PC-9 (cell line): ENCODE measurements at regions not wholly inside any gene's neighbourhood (a gene's known extent, or its start where the extent isn't known, plus 50 kb on each side); places are given as distances from the start of the nearest gene placed in this dataset.

Experiments used
- BruUV-seq: library from RNA; stranded (reverse); fragments of 400-500 nt; replicated peaks from 2 replicates; lab custom pipeline; 2021; lab: Mats Ljungman, UMichigan
- CTCF ChIA-PET: fragments of 300-600 bp; sonication (Branson Sonifier 250); formaldehyde crosslinking; loops from one replicate; lab custom pipeline; 2022; ENCODE audit warnings: antibody characterized with exemption; lab: Charles Lee
- POLR2A ChIA-PET: fragments of 300-600 bp; sonication (Branson Sonifier 250); formaldehyde crosslinking; loops from one replicate; lab custom pipeline; 2022; ENCODE audit warnings: antibody characterized with exemption; ENCODE audit not compliant: unreplicated experiment; lab: Charles Lee
- DNase-seq, 2 experiments: peaks; one replicate each; pipeline versions ENCODE4 v3.0.0 to v3.0.0-alpha.2; 2015 to 2022; ENCODE audit warnings: mixed read lengths in 1 of 2
- H2AFZ ChIP-seq: fragments of 200-600 bp; sonication (generic); 2 replicates; pipeline ENCODE4 v1.8.1; 2017; ENCODE audit warnings: antibody characterized with exemption
- H3F3A ChIP-seq: fragments of 200-600 bp; sonication (generic); 2 replicates; pipeline ENCODE4 v1.8.1; 2017; ENCODE audit warnings: antibody characterized with exemption, mild to moderate bottlenecking, low read depth; ENCODE audit not compliant: insufficient read depth
- H3K27ac ChIP-seq: fragments of 200-600 bp; sonication (generic); 2 replicates; pipeline ENCODE4 v1.6.1; 2016; ENCODE audit warnings: mixed run types
- H3K27me3 ChIP-seq: fragments of 200-600 bp; sonication (generic); 2 replicates; pipeline ENCODE4 v1.6.1; 2016; ENCODE audit warnings: low read depth, mixed run types; ENCODE audit not compliant: insufficient read depth
- H3K36me3 ChIP-seq: fragments of 200-600 bp; sonication (generic); 2 replicates; pipeline ENCODE4 v1.6.1; 2016; ENCODE audit warnings: low read depth, mixed run types
- H3K4me1 ChIP-seq: fragments of 200-600 bp; sonication (generic); replicated peaks from 2 replicates; pipeline ENCODE4 v1.6.1; 2016; ENCODE audit warnings: mixed run types; ENCODE audit not compliant: insufficient read depth
- H3K4me2 ChIP-seq: fragments of 200-600 bp; sonication (generic); 2 replicates; pipeline ENCODE4 v1.6.1; 2017; ENCODE audit warnings: mixed run types
- H3K4me3 ChIP-seq: fragments of 200-600 bp; sonication (generic); 2 replicates; pipeline ENCODE4 v1.6.1; 2016; ENCODE audit warnings: mixed run types
- H3K79me2 ChIP-seq: fragments of 200-600 bp; sonication (generic); 2 replicates; pipeline ENCODE4 v1.6.1; 2017; ENCODE audit warnings: low read depth, mixed run types
- H3K9me2 ChIP-seq: fragments of 200-600 bp; sonication (generic); 2 replicates; pipeline ENCODE4 v1.8.1; 2017; ENCODE audit warnings: mild to moderate bottlenecking; ENCODE audit not compliant: insufficient read depth
- H3K9me3 ChIP-seq: fragments of 200-600 bp; sonication (generic); 2 replicates; pipeline ENCODE4 v1.8.1; 2016; ENCODE audit warnings: low read depth; ENCODE audit not compliant: insufficient read depth
- H4K20me1 ChIP-seq: fragments of 200-600 bp; sonication (generic); 2 replicates; pipeline ENCODE4 v1.8.1; 2017; ENCODE audit not compliant: insufficient read depth
- CTCF ChIP-seq: fragments of 200-600 bp; sonication (generic); conservative IDR thresholded peaks from 2 replicates; pipeline ENCODE4 v1.6.1; 2017; ENCODE audit warnings: mixed run types, antibody characterized with exemption, mild to moderate bottlenecking, moderate library complexity
- EZH2 ChIP-seq: fragments of 200-600 bp; sonication (generic); IDR thresholded peaks from 2 replicates; pipeline ENCODE4 v1.8.0; 2017; ENCODE audit warnings: antibody characterized with exemption, low read depth
- intact Hi-C: fragments of 100-400 bp; cut with micrococcal nuclease; formaldehyde crosslinking; loops from one replicate; pipeline ENCODE4 v1.10.0; 2022; ENCODE audit not compliant: unreplicated experiment

- Histone ChIP-seq H3K4me1 (no peaks in the 10 kb centered on the region), H3K9me3 (peaks cover 4% of the 10 kb centered on the region; the same call in 1 of the 2 replicates), H3K4me3 (no peak overlapping the region), H3K27ac (no peak overlapping the region), H3K4me2 (no peak overlapping the region), H3K36me3 (no peaks in the 10 kb centered on the region), H3K79me2 (no peaks in the 10 kb centered on the region), H3K27me3 (no peaks in the 10 kb centered on the region), H3K9me2 (no peaks in the 10 kb centered on the region), H2AFZ (no peak overlapping the region), H3F3A (no peaks in the 10 kb centered on the region), H4K20me1 (no peaks in the 10 kb centered on the region)
- CTCF ChIA-PET, result no interaction called here
- intact Hi-C loops, result no loop called here
- BruUV-seq, result no TSS peak
- no peak for TF ChIP-seq EZH2
- TF ChIP-seq CTCF, result no peak
- POLR2A ChIA-PET, result no interaction called here
- no peak for DNase-seq
These were observed 133.9 kb upstream of the FOXN2 start for GRCh38 chr2:48180557-48180956.

- Histone ChIP-seq H3F3A (no peaks in the 10 kb centered on the region), H3K27ac (no peak overlapping the region), H3K9me2 (no peaks in the 10 kb centered on the region), H3K36me3 (no peaks in the 10 kb centered on the region), H3K4me2 (no peak overlapping the region), H4K20me1 (no peaks in the 10 kb centered on the region), H3K9me3 (no peaks in the 10 kb centered on the region), H2AFZ (no peak overlapping the region), H3K4me3 (no peak overlapping the region), H3K4me1 (no peaks in the 10 kb centered on the region), H3K27me3 (no peaks in the 10 kb centered on the region), H3K79me2 (no peaks in the 10 kb centered on the region)
- ChIA-PET POLR2A (no interaction called here), CTCF (no interaction called here)
- TF ChIP-seq CTCF (no peak), EZH2 (no peak)
- no peak for DNase-seq
- BruUV-seq, result no TSS peak
- intact Hi-C loops, result no loop called here
These were observed 131.2 kb upstream of the FOXN2 start for GRCh38 chr2:48183276-48183675.

- no peaks in the 10 kb centered on the region for H3K36me3 ChIP-seq
- ChIA-PET CTCF (no interaction called here), POLR2A (no interaction called here)
- no peaks in the 10 kb centered on the region for H3K9me3 ChIP-seq
- H3K4me1 ChIP-seq, result no peaks in the 10 kb centered on the region
- no TSS peak for BruUV-seq
- DNase-seq, result no peak
- no peaks in the 10 kb centered on the region for H4K20me1 ChIP-seq
- no peaks in the 10 kb centered on the region for H3F3A ChIP-seq
- TF ChIP-seq EZH2, result no peak
- no peak for TF ChIP-seq CTCF
- no peaks in the 10 kb centered on the region for H3K9me2 ChIP-seq
- H3K4me3 ChIP-seq, result no peak overlapping the region
- H3K79me2 ChIP-seq, result no peaks in the 10 kb centered on the region
- intact Hi-C loops, result no loop called here
- no peak overlapping the region for H2AFZ ChIP-seq
- no peak overlapping the region for H3K27ac ChIP-seq
- no peaks in the 10 kb centered on the region for H3K27me3 ChIP-seq
- H3K4me2 ChIP-seq, result no peak overlapping the region
These were observed 130.5 kb upstream of the FOXN2 start for GRCh38 chr2:48183991-48184390.
